Activated T-cell treated with anti-CD3 and anti-CD28 coated beads, Interleukin-2, amount 50 U/mL, for 48 hours (primary cell): ENCODE measurements at regions not wholly inside any gene's neighbourhood (a gene's known extent, or its start where the extent isn't known, plus 50 kb on each side); places are given as distances from the start of the nearest gene placed in this dataset.
"Not testable (repeated sequence)": the region's sequence is repeated elsewhere in the genome, so short reads cannot be mapped to it uniquely, and the experiment has no call there.

ENCODE experiments used
- DNase-seq, 2 experiments: peaks; one replicate each; pipeline ENCODE4 v3.0.0-alpha.2; 2020

GRCh38 chr12:65694130-65694529 lies 130.2 kb upstream of the HMGA2 start:
- no peak for DNase-seq

GRCh38 chr12:65695113-65695865 lies 129.0 kb upstream of the HMGA2 start:
- DNase-seq = no peak

GRCh38 chr12:65696227-65696626 lies 128.1 kb upstream of the HMGA2 start:
- DNase-seq = no peak

GRCh38 chr12:65699251-65699650 lies 125.0 kb upstream of the HMGA2 start:
- DNase-seq = no peak

GRCh38 chr12:65703176-65703575 lies 121.1 kb upstream of the HMGA2 start:
- DNase-seq = no peak

GRCh38 chr12:65705380-65705876 lies 118.9 kb upstream of the HMGA2 start:
- no peak for DNase-seq

GRCh38 chr12:65707051-65707450 lies 117.2 kb upstream of the HMGA2 start:
- DNase-seq = no peak

- DNase-seq = no peak
Measured at GRCh38 chr12:65712260-65713004, 111.9 kb upstream of the HMGA2 start.

- DNase-seq = no peak
Measured at GRCh38 chr12:65715961-65716360, 108.3 kb upstream of the HMGA2 start.

GRCh38 chr12:65720136-65721130 lies 103.8 kb upstream of the HMGA2 start:
- DNase-seq = no peak

- no peak for DNase-seq
Measured at GRCh38 chr12:65721541-65722190, 102.6 kb upstream of the HMGA2 start.

- DNase-seq = no peak
Measured at GRCh38 chr12:65725376-65725775, 98.9 kb upstream of the HMGA2 start.

- no peak for DNase-seq
Measured at GRCh38 chr12:65728455-65728847, 95.8 kb upstream of the HMGA2 start.

- DNase-seq = peak in 1 of 2 experiments; percentile 16
Measured at GRCh38 chr12:65728848-65729793, 95.2 kb upstream of the HMGA2 start.

- DNase-seq = no peak
Measured at GRCh38 chr12:65731771-65732170, 92.5 kb upstream of the HMGA2 start.

GRCh38 chr12:65733643-65734042 lies 90.6 kb upstream of the HMGA2 start:
- not testable (repeated sequence) for DNase-seq

GRCh38 chr12:65734226-65734625 lies 90.1 kb upstream of the HMGA2 start:
- no peak for DNase-seq

GRCh38 chr12:65739606-65740005 lies 84.7 kb upstream of the HMGA2 start:
- no peak for DNase-seq

- DNase-seq = no peak
Measured at GRCh38 chr12:65740506-65740872, 83.8 kb upstream of the HMGA2 start.

GRCh38 chr12:65740873-65741600 lies 83.2 kb upstream of the HMGA2 start:
- DNase-seq = peak; percentile 81 to 83

- peak in 1 of 2 experiments; percentile 35 for DNase-seq
Measured at GRCh38 chr12:65741656-65742017, 82.6 kb upstream of the HMGA2 start.
